ENCODE measurements at regions not wholly inside any gene's neighbourhood (a gene's known extent, or its start where the extent isn't known, plus 50 kb on each side); places are given as distances from the start of the nearest gene placed in this dataset.

DNA sequence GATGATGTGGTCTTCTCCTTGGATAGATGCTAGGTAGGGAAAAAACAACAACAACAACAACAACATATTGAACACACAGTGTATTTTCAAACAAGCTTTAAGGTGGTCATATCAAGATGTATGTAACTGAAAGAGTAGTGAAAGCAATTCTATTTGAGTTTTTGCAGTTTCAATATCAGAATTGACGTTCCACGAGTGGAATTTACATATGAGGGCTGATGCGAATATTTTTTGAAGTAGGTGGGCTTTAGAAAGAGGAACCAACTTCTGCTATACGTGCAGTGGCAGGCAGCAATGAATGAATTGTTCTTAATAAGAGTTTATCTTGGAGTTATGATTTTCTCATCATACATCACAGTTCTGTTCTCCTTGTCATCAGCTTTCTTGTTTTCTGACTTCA, 151.9 kb upstream of the CNTN3 start:
- Mint-ChIP-seq H3K27me3 (no peaks in the 10 kb centered on the region), H3K4me3 (no peak overlapping the region), H3K9me3 (peaks cover 0 to 7% (median 2%) of the 10 kb centered on the region in 11 donors), H3K27ac (no peak overlapping the region), H3K36me3 (no peaks in the 10 kb centered on the region), H3K4me1 (no peaks in the 10 kb centered on the region)
- CTCF ChIA-PET, result no interaction called here
- POLR2A ChIA-PET, result no interaction called here
- no peak overlapping the region for H3K4me3 ChIP-seq (ENCODE audit: low read length)
- ATAC-seq (no peak), DNase-seq (no peak)
- H3K36me3 ChIP-seq (ENCODE audit: control insufficient read depth in 2 of 3, insufficient read depth in 3 of 3, low read length in 3 of 3), result no peaks in the 10 kb centered on the region
- no peaks in the 10 kb centered on the region for H3K4me1 ChIP-seq (ENCODE audit: control insufficient read depth in 2 of 2, insufficient read depth in 2 of 2, low read length in 2 of 2)
- no peaks in the 10 kb centered on the region for H3K9me3 ChIP-seq (ENCODE audit: control insufficient read depth in 2 of 3, low read length in 3 of 3)
- H3K27me3 ChIP-seq (ENCODE audit: control insufficient read depth in 2 of 2, insufficient read depth in 2 of 2, low read length in 2 of 2), result no peaks in the 10 kb centered on the region
- H3K27ac ChIP-seq (ENCODE audit: low read depth, low read length), result no peak overlapping the region
- intact Hi-C loops (cut with micrococcal nuclease), result no loop called here

GRCh38 chr3:74763830-74764229, 149.4 kb upstream of the CNTN3 start:
- H3K27me3 Mint-ChIP-seq, result no peaks in the 10 kb centered on the region
- intact Hi-C loops (cut with micrococcal nuclease), result no loop called here
- no peak overlapping the region for H3K4me3 Mint-ChIP-seq
- no peak overlapping the region for H3K4me3 ChIP-seq (ENCODE audit: low read length)
- ATAC-seq (no peak), DNase-seq (no peak)
- no peaks in the 10 kb centered on the region for H3K36me3 Mint-ChIP-seq
- no peaks in the 10 kb centered on the region for H3K27me3 ChIP-seq (ENCODE audit: control insufficient read depth in 2 of 2, insufficient read depth in 2 of 2, low read length in 2 of 2)
- H3K9me3 Mint-ChIP-seq, result peaks cover 0 to 9% (median 7%) of the 10 kb centered on the region in 11 donors
- H3K36me3 ChIP-seq (ENCODE audit: control insufficient read depth in 2 of 3, insufficient read depth in 3 of 3, low read length in 3 of 3), result no peaks in the 10 kb centered on the region
- no peaks in the 10 kb centered on the region for H3K9me3 ChIP-seq (ENCODE audit: control insufficient read depth in 2 of 3, low read length in 3 of 3)
- no peak overlapping the region for H3K27ac ChIP-seq (ENCODE audit: low read depth, low read length)
- no peaks in the 10 kb centered on the region for H3K4me1 ChIP-seq (ENCODE audit: control insufficient read depth in 2 of 2, insufficient read depth in 2 of 2, low read length in 2 of 2)
- ChIA-PET POLR2A (no interaction called here), CTCF (no interaction called here)
- no peak overlapping the region for H3K27ac Mint-ChIP-seq
- H3K4me1 Mint-ChIP-seq, result no peaks in the 10 kb centered on the region

DNA sequence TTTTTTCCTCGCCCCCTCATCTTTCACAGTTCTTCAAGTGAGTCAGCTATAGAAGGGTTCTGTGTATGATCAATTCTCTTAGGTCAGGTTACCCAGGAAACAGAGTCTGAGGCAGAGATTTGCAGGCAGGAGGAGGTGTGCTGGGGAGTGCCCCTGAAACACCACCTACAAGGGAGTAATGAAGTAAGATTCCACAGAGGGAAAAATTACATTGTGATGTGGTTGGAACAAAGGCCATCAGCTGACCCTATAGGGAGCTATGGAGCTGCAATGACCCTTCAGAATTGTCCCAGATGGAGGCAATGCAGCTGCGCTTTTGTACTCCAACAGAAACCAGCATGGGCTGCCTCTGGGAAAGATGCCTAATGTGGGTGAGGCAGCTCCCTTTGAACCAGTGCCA, 142.2 kb upstream of the CNTN3 start:
- Mint-ChIP-seq H3K4me3 (no peak overlapping the region), H3K9me3 (peaks cover 2 to 25% (median 6%) of the 10 kb centered on the region in 11 donors), H3K36me3 (peaks cover 0 to 3% (median 0%) of the 10 kb centered on the region in 5 donors), H3K27me3 (no peaks in the 10 kb centered on the region), H3K27ac (no peak overlapping the region), H3K4me1 (no peaks in the 10 kb centered on the region)
- CTCF ChIA-PET, result no interaction called here
- POLR2A ChIA-PET, result no interaction called here
- DNase-seq (no peak), ATAC-seq (no peak)
- Histone ChIP-seq H3K27ac (ENCODE audit: low read depth, low read length) (no peak overlapping the region), H3K27me3 (ENCODE audit: control insufficient read depth in 2 of 2, insufficient read depth in 2 of 2, low read length in 2 of 2) (no peaks in the 10 kb centered on the region), H3K4me3 (ENCODE audit: low read length) (no peak overlapping the region), H3K36me3 (ENCODE audit: control insufficient read depth in 2 of 3, insufficient read depth in 3 of 3, low read length in 3 of 3) (no peaks in the 10 kb centered on the region), H3K4me1 (ENCODE audit: control insufficient read depth in 2 of 2, insufficient read depth in 2 of 2, low read length in 2 of 2) (no peaks in the 10 kb centered on the region), H3K9me3 (ENCODE audit: control insufficient read depth in 2 of 3, low read length in 3 of 3) (no peaks in the 10 kb centered on the region)
- intact Hi-C loops (cut with micrococcal nuclease), result no loop called here

GRCh38 chr3:74752290-74752689, 137.8 kb upstream of the CNTN3 start:
- ATAC-seq (no peak), DNase-seq (no peak)
- Histone ChIP-seq H3K9me3 (ENCODE audit: control insufficient read depth in 2 of 3, low read length in 3 of 3) (peaks cover 0 to 4% (median 0%) of the 10 kb centered on the region in 3 experiments), H3K4me3 (ENCODE audit: low read length) (no peak overlapping the region), H3K4me1 (ENCODE audit: control insufficient read depth in 2 of 2, insufficient read depth in 2 of 2, low read length in 2 of 2) (no peaks in the 10 kb centered on the region), H3K36me3 (ENCODE audit: control insufficient read depth in 2 of 3, insufficient read depth in 3 of 3, low read length in 3 of 3) (no peaks in the 10 kb centered on the region), H3K27me3 (ENCODE audit: control insufficient read depth in 2 of 2, insufficient read depth in 2 of 2, low read length in 2 of 2) (no peaks in the 10 kb centered on the region), H3K27ac (ENCODE audit: low read depth, low read length) (no peak overlapping the region)
- Mint-ChIP-seq H3K27ac (no peak overlapping the region), H3K4me3 (no peak overlapping the region), H3K4me1 (no peaks in the 10 kb centered on the region), H3K36me3 (no peaks in the 10 kb centered on the region), H3K9me3 (peaks cover 3 to 19% (median 5%) of the 10 kb centered on the region in 11 donors), H3K27me3 (no peaks in the 10 kb centered on the region)
- CTCF ChIA-PET, result no interaction called here
- POLR2A ChIA-PET, result no interaction called here
- intact Hi-C loops (cut with micrococcal nuclease), result no loop called here

GRCh38 chr3:74751775-74752174, 137.3 kb upstream of the CNTN3 start:
- POLR2A ChIA-PET, result no interaction called here
- H3K9me3 Mint-ChIP-seq, result peaks cover 3 to 19% (median 5%) of the 10 kb centered on the region in 11 donors
- ATAC-seq (no peak), DNase-seq (no peak)
- H3K27ac Mint-ChIP-seq, result no peak overlapping the region
- intact Hi-C loops (cut with micrococcal nuclease), result no loop called here
- no peaks in the 10 kb centered on the region for H3K4me1 Mint-ChIP-seq
- no peaks in the 10 kb centered on the region for H3K36me3 ChIP-seq (ENCODE audit: control insufficient read depth in 2 of 3, insufficient read depth in 3 of 3, low read length in 3 of 3)
- H3K4me3 Mint-ChIP-seq, result no peak overlapping the region
- CTCF ChIA-PET, result interaction anchor here (0.5 kb wide), 1 partner anchor 501 kb away, joined by 3 read pairs; no protein-coding TSS in a partner anchor
- no peak overlapping the region for H3K27ac ChIP-seq (ENCODE audit: low read depth, low read length)
- H3K4me3 ChIP-seq (ENCODE audit: low read length), result no peak overlapping the region
- no peaks in the 10 kb centered on the region for H3K36me3 Mint-ChIP-seq
- H3K9me3 ChIP-seq (ENCODE audit: control insufficient read depth in 2 of 3, low read length in 3 of 3), result peaks cover 0 to 4% (median 0%) of the 10 kb centered on the region in 3 experiments
- H3K4me1 ChIP-seq (ENCODE audit: control insufficient read depth in 2 of 2, insufficient read depth in 2 of 2, low read length in 2 of 2), result no peaks in the 10 kb centered on the region
- H3K27me3 Mint-ChIP-seq, result no peaks in the 10 kb centered on the region
- H3K27me3 ChIP-seq (ENCODE audit: control insufficient read depth in 2 of 2, insufficient read depth in 2 of 2, low read length in 2 of 2), result no peaks in the 10 kb centered on the region

DNA sequence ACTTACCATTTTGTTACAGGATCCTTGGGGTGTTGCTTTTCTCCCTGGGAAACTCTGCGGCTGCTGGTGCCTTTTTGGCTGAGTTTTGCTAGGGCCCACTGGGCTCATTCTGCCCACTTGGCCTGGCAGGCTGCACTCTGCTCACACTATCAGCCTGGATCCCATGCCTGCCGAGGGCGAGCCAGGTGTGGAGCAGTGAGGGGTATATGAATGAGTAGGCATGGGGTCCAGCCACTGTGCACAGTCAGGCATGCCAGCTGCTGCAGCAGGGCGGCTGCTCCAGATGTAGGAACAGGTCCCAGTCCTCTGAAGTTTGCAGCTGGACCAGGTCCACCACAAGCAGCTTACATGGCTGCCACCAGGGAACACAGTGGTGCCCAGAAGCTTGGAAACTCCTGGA, 136.4 kb upstream of the CNTN3 start:
- H3K4me1 ChIP-seq (ENCODE audit: control insufficient read depth in 2 of 2, insufficient read depth in 2 of 2, low read length in 2 of 2), result no peaks in the 10 kb centered on the region
- Mint-ChIP-seq H3K4me1 (no peaks in the 10 kb centered on the region), H3K36me3 (no peaks in the 10 kb centered on the region), H3K9me3 (peaks cover 3 to 21% (median 6%) of the 10 kb centered on the region in 11 donors), H3K27me3 (no peaks in the 10 kb centered on the region), H3K27ac (no peak overlapping the region), H3K4me3 (no peak overlapping the region)
- no peak overlapping the region for H3K4me3 ChIP-seq (ENCODE audit: low read length)
- ATAC-seq, result no peak
- intact Hi-C loops (cut with micrococcal nuclease), result no loop called here
- H3K36me3 ChIP-seq (ENCODE audit: control insufficient read depth in 2 of 3, insufficient read depth in 3 of 3, low read length in 3 of 3), result no peaks in the 10 kb centered on the region
- no peaks in the 10 kb centered on the region for H3K27me3 ChIP-seq (ENCODE audit: control insufficient read depth in 2 of 2, insufficient read depth in 2 of 2, low read length in 2 of 2)
- no peak overlapping the region for H3K27ac ChIP-seq (ENCODE audit: low read depth, low read length)
- POLR2A ChIA-PET, result no interaction called here
- H3K9me3 ChIP-seq (ENCODE audit: control insufficient read depth in 2 of 3, low read length in 3 of 3), result peaks cover 0 to 4% (median 0%) of the 10 kb centered on the region in 3 experiments
- DNase-seq, result no peak
- CTCF ChIA-PET, result no interaction called here

DNA sequence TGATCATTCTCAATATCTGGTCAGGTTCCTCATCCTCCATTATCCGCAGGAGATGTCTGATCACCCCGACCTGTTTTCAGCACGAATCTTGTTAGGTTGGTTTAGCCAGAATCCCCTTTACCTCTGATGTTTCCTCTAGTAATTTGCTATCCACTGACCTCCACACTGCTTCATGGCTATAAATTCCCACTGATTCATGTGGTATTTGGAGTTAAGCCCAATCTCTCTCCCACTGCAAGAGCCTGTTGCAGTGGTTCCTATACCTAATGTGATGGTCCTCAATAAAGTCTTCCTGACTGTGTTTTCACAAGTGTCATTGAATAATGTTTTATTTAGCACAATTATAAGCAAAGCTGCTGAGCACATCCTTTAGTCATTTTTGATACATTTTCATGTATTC, 124.8 kb upstream of the CNTN3 start:
- Mint-ChIP-seq H3K27me3 (no peaks in the 10 kb centered on the region), H3K4me1 (no peaks in the 10 kb centered on the region), H3K4me3 (no peak overlapping the region), H3K9me3 (peaks cover 0 to 9% (median 4%) of the 10 kb centered on the region in 11 donors), H3K27ac (no peak overlapping the region), H3K36me3 (peaks cover 0 to 3% (median 0%) of the 10 kb centered on the region in 5 donors)
- Histone ChIP-seq H3K9me3 (ENCODE audit: control insufficient read depth in 2 of 3, low read length in 3 of 3) (no peaks in the 10 kb centered on the region), H3K36me3 (ENCODE audit: control insufficient read depth in 2 of 3, insufficient read depth in 3 of 3, low read length in 3 of 3) (no peaks in the 10 kb centered on the region), H3K4me3 (ENCODE audit: low read length) (no peak overlapping the region), H3K27me3 (ENCODE audit: control insufficient read depth in 2 of 2, insufficient read depth in 2 of 2, low read length in 2 of 2) (no peaks in the 10 kb centered on the region), H3K27ac (ENCODE audit: low read depth, low read length) (no peak overlapping the region), H3K4me1 (ENCODE audit: control insufficient read depth in 2 of 2, insufficient read depth in 2 of 2, low read length in 2 of 2) (no peaks in the 10 kb centered on the region)
- ChIA-PET CTCF (no interaction called here), POLR2A (no interaction called here)
- intact Hi-C loops (cut with micrococcal nuclease), result no loop called here
- ATAC-seq, result no peak
- DNase-seq, result no peak
